ENCODE measurements at regions not wholly inside any gene's neighbourhood (a gene's known extent, or its start where the extent isn't known, plus 50 kb on each side); places are given as distances from the start of the nearest gene placed in this dataset.

- H3K27me3 Mint-ChIP-seq (ENCODE audit: insufficient read depth, low read depth, poor library complexity), result peaks cover 1% of the 10 kb centered on the region
- H3K4me3 ChIP-seq, result no peak overlapping the region
- no peaks in the 10 kb centered on the region for H3K4me1 ChIP-seq (ENCODE audit: insufficient read depth)
- H3K9me3 Mint-ChIP-seq, result no peaks in the 10 kb centered on the region
- H3K27ac ChIP-seq (ENCODE audit: low read depth), result no peak overlapping the region
- no peaks in the 10 kb centered on the region for H3K36me3 Mint-ChIP-seq (ENCODE audit: low read depth)
- no peak for DNase-seq (ENCODE audit: low spot score)
- TF ChIP-seq EZH2phosphoT487 (IDR thresholded peaks at IDR 0.05; ENCODE audit: unreplicated experiment) (no peak), ZNF462 (CRISPR knock-in tag; IDR thresholded peaks at IDR 0.05) (no peak), CTCF (conservative IDR thresholded peaks at IDR 0.05; ENCODE audit: low read depth in 2 of 2) (no peak), JUNB (IDR thresholded peaks at IDR 0.05; ENCODE audit: unreplicated experiment) (no peak), NANOG (IDR thresholded peaks at IDR 0.05; ENCODE audit: borderline replicate concordance) (no peak), ZNF331 (CRISPR knock-in tag; IDR thresholded peaks at IDR 0.05; ENCODE audit: low read depth) (no peak)
- no peaks in the 10 kb centered on the region for H4K20me1 ChIP-seq (replicated peaks; ENCODE audit: insufficient read depth)
- H3K9me2 ChIP-seq (ENCODE audit: insufficient read depth), result no peaks in the 10 kb centered on the region
- no peak overlapping the region for H3K4me3 Mint-ChIP-seq
- no peaks in the 10 kb centered on the region for H3F3A ChIP-seq (replicated peaks; ENCODE audit: low read depth)
- H3K27me3 ChIP-seq (ENCODE audit: insufficient read depth), result no peaks in the 10 kb centered on the region
- ATAC-seq, result no peak
- no peaks in the 10 kb centered on the region for H3K36me3 ChIP-seq (ENCODE audit: insufficient read depth)
- H3K79me2 ChIP-seq (replicated peaks; ENCODE audit: insufficient read depth), result no peaks in the 10 kb centered on the region
- no peak overlapping the region for H2AFZ ChIP-seq
- no peak overlapping the region for H3K4me2 ChIP-seq
- H3K4me1 Mint-ChIP-seq, result no peaks in the 10 kb centered on the region
- no peak overlapping the region for H3K27ac Mint-ChIP-seq
These were observed 219.4 kb upstream of the NRXN1 start for GRCh38 chr2:51251356-51251755.

Measured in GM23338 (cell line).